H1 (cell line): ENCODE measurements at regions not wholly inside any gene's neighbourhood (a gene's known extent, or its start where the extent isn't known, plus 50 kb on each side); places are given as distances from the start of the nearest gene placed in this dataset.

Source experiments
- EGR1 ChIP-seq: IDR thresholded peaks from 2 replicates; pipeline ENCODE4 v1.6.1; 2011; ENCODE audit warnings: low read depth, low read length, borderline replicate concordance
- KDM1A ChIP-seq: fragments of 200-600, 300-600 bp; sonication (generic); IDR thresholded peaks from 2 replicates; pipeline ENCODE4 v1.7.1; 2016; ENCODE audit warnings: mild to moderate bottlenecking, low read length, borderline replicate concordance
- MAX ChIP-seq: IDR thresholded peaks from 2 replicates; pipeline ENCODE4 v1.6.1; 2012; ENCODE audit warnings: inconsistent platforms
- YY1 ChIP-seq: IDR thresholded peaks from 2 replicates; pipeline ENCODE4 v1.6.1; 2011; ENCODE audit warnings: low read depth, mild to moderate bottlenecking, low read length

GRCh38 chr2:199624958-199625357, 167.2 kb upstream of the SATB2 start (continued):
- TF ChIP-seq EGR1 (no peak), MAX (no peak), KDM1A (no peak), YY1 (0 out of 2 replicates have a peak, but pooled peaks have one; percentile 13)
